ENCODE measurements at regions not wholly inside any gene's neighbourhood (a gene's known extent, or its start where the extent isn't known, plus 50 kb on each side); places are given as distances from the start of the nearest gene placed in this dataset.

DNA sequence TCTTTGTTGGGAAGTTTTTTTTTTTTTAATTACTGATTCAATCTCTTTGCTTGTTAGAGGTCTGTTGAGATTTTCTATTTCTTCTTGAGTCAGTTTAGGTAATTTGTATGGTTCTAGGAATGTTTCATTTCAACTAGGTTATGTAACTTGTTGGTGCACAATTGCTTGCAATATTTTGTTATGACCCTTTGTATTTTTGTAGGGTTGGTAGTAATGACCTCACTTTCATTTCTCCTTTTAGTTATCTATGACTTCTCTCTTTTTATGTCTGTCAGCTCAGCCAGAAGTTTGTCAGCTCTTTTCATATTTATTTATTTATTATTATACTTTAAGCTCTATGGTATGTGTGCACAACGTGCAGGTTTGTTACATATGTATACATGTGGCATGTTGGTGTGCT is 51.1 kb upstream of the SLC24A3 start:
- no peak overlapping the region for H3K27ac ChIP-seq (replicated peaks)
- no peak for DNase-seq (ENCODE audit: low read depth in 1 of 2, low spot score in 1 of 2)
- H3K4me3 ChIP-seq (replicated peaks; ENCODE audit: insufficient read depth, low read length), result no peak overlapping the region
- H3K27me3 ChIP-seq (ENCODE audit: insufficient read depth, poor library complexity, severe bottlenecking), result no peaks in the 10 kb centered on the region
- no peak for TF ChIP-seq POLR2AphosphoS5 (IDR thresholded peaks at IDR 0.05; ENCODE audit: low read depth)
- TF ChIP-seq, protein P1, sequence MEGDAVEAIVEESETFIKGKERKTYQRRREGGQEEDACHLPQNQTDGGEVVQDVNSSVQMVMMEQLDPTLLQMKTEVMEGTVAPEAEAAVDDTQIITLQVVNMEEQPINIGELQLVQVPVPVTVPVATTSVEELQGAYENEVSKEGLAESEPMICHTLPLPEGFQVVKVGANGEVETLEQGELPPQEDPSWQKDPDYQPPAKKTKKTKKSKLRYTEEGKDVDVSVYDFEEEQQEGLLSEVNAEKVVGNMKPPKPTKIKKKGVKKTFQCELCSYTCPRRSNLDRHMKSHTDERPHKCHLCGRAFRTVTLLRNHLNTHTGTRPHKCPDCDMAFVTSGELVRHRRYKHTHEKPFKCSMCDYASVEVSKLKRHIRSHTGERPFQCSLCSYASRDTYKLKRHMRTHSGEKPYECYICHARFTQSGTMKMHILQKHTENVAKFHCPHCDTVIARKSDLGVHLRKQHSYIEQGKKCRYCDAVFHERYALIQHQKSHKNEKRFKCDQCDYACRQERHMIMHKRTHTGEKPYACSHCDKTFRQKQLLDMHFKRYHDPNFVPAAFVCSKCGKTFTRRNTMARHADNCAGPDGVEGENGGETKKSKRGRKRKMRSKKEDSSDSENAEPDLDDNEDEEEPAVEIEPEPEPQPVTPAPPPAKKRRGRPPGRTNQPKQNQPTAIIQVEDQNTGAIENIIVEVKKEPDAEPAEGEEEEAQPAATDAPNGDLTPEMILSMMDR (IDR thresholded peaks at IDR 0.05; ENCODE audit: insufficient read depth, low read length), result no peak
- no peak for TF ChIP-seq GABPA (IDR thresholded peaks at IDR 0.05; ENCODE audit: low read depth)
- TF ChIP-seq, protein P2, sequence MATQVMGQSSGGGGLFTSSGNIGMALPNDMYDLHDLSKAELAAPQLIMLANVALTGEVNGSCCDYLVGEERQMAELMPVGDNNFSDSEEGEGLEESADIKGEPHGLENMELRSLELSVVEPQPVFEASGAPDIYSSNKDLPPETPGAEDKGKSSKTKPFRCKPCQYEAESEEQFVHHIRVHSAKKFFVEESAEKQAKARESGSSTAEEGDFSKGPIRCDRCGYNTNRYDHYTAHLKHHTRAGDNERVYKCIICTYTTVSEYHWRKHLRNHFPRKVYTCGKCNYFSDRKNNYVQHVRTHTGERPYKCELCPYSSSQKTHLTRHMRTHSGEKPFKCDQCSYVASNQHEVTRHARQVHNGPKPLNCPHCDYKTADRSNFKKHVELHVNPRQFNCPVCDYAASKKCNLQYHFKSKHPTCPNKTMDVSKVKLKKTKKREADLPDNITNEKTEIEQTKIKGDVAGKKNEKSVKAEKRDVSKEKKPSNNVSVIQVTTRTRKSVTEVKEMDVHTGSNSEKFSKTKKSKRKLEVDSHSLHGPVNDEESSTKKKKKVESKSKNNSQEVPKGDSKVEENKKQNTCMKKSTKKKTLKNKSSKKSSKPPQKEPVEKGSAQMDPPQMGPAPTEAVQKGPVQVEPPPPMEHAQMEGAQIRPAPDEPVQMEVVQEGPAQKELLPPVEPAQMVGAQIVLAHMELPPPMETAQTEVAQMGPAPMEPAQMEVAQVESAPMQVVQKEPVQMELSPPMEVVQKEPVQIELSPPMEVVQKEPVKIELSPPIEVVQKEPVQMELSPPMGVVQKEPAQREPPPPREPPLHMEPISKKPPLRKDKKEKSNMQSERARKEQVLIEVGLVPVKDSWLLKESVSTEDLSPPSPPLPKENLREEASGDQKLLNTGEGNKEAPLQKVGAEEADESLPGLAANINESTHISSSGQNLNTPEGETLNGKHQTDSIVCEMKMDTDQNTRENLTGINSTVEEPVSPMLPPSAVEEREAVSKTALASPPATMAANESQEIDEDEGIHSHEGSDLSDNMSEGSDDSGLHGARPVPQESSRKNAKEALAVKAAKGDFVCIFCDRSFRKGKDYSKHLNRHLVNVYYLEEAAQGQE (IDR thresholded peaks at IDR 0.05; ENCODE audit: insufficient replicate concordance, low read depth), result no peak
- no peak for TF ChIP-seq SPI1 (IDR thresholded peaks at IDR 0.05; ENCODE audit: borderline replicate concordance, low read depth)

All from HL-60 (cell line).